ENCODE measurements at regions not wholly inside any gene's neighbourhood (a gene's known extent, or its start where the extent isn't known, plus 50 kb on each side); places are given as distances from the start of the nearest gene placed in this dataset.

DNA sequence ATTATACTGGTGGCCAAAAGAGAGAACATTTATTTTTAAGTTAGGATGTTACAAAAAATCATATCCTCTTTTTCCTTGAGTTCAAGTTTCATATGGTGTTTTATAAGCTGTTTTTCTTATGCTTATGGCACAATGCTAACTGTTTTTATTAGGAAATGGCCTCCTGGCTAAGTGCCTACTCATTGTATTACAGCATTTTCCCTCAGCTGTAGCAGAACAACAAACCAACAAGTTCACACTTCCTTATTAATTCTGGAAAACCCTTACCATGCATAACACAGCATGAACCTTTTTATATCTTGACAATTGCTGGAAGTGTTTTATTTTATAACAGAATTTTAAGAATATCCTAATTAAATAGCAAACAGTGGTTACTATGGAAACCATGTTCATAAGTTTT, 165.8 kb downstream of the GASK1B start:
- DNase-seq = no peak

DNA sequence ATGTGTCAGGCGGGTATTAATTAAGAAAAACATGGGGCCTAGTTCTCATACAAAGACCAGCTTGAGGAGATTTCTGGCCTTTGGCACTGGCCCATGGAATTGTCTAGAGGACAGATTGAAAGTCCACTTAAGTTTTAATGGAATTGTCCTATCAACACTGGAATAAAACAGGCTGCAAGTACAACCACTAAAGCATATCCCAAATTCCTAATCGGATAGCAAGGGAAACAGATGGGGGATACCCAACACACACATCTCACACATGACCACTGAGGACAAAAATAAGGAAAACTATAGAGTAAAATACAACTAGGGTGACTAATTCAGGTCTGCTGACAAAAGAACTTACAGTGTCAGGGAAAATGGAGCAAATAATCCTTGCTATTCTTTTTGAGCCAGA, 167.8 kb downstream of the GASK1B start:
- DNase-seq = no peak

DNA sequence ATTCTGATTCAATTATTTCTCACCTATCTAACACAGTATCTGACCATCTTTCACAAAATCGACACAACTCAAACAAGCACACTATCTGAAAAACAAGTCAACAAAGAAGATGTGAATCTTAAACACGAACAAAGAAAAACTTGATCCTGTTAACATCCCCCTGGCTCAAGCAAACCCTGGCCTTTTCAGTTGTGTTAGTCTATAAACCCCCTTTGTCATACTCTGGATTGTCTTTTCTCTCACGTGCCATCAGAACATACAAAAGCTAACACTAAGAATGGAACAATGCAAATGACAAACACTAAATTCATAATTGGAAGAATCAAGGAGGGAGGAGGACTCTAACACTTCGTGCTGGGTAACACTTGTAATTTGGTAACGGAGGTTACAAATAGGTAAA, 168.7 kb downstream of the GASK1B start:
- no peak for DNase-seq

DNA sequence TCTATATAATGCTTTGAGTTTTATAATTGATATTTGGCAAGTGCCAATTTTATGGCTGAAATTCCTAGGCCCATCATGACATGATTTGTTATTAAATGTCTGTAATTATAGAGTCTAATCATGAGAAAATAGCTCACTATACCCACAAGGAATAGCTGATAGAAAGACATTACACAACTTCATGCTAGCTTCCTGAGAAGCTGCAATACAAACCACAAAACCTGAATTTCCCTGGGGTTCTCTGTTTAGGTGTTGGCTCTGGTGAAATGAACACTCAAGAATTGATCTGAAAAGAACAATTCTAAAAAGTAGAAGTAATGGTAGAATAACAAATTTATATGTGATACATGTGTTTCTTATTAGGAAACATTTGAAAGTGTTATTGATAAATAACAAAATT, 169.6 kb downstream of the GASK1B start:
- DNase-seq = no peak

DNA sequence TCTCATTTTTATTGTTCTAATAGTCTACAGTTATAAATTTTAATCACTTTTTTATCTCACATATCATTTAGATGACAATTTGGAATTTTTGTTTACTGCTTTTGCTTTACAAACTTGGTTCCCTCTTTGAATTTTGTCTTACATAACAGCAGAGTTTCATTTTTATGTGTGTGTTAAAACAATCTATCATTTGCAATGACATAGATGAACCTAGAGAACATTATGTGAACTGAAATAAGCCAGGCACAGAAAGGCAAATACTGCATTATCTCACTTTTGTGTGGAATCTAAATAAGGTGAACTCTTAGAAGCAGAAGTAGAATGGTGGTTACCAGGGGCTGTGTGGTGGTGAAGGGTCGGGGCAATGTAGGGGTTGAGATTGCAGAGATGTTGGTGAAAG, 170.7 kb downstream of the GASK1B start:
- no peak for DNase-seq

DNA sequence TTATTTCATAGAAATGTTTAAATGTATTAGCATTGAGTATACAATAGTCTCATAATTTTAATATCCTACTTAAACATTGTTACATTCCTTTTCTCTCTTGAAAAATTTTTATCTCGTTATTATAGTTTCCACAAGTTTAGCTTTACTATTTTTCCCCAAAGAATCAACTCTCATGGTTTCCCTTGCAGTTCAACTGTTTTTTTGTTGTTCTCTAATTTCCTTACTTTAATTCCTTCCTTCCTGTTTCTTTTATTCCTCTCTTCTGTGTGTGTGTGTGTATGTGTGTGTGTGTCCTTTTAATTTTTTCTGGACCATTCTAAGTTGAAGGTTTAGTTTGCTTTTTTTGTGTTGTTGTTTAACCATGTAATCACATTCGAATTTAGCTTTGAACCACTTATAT, 171.1 kb downstream of the GASK1B start:
- no peak for DNase-seq

DNA sequence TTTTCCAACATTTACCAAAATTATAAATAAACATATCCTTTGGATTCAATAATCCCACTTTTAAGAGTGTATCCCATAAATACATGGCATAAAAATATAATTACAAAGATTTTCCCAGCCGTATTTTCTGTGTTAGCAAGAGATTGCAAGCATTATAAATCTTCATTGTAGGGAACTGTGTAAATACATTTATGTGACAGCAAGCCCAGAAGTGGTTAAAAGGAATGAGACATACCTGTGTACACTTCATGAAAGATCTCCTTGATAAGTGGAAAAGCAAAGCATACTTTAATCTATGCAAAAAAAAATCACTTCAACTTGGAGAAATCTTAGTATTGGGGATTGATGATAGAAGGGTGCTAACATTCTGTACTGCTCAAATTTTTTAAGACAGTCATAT, 173.1 kb downstream of the GASK1B start:
- DNase-seq = no peak

DNA sequence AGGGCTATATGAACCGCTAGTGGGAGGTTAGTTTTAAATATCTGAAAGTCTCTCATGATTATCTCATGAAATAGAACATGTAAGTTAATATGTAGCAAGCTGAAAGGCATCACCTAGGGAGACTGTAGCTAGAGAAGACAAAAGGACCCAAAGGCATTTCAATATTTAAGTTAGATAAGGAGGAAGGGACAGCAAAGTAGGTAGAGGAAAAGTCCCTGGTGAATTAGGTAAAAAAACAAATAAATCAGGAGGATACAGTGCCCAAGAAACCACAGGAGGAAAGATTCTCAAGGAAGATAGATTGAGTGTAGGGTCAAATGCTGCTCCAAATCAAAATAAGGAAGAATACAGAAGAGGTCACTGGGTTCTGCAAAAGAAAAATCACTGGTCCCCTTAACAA, 175.5 kb downstream of the GASK1B start:
- DNase-seq = no peak

DNA sequence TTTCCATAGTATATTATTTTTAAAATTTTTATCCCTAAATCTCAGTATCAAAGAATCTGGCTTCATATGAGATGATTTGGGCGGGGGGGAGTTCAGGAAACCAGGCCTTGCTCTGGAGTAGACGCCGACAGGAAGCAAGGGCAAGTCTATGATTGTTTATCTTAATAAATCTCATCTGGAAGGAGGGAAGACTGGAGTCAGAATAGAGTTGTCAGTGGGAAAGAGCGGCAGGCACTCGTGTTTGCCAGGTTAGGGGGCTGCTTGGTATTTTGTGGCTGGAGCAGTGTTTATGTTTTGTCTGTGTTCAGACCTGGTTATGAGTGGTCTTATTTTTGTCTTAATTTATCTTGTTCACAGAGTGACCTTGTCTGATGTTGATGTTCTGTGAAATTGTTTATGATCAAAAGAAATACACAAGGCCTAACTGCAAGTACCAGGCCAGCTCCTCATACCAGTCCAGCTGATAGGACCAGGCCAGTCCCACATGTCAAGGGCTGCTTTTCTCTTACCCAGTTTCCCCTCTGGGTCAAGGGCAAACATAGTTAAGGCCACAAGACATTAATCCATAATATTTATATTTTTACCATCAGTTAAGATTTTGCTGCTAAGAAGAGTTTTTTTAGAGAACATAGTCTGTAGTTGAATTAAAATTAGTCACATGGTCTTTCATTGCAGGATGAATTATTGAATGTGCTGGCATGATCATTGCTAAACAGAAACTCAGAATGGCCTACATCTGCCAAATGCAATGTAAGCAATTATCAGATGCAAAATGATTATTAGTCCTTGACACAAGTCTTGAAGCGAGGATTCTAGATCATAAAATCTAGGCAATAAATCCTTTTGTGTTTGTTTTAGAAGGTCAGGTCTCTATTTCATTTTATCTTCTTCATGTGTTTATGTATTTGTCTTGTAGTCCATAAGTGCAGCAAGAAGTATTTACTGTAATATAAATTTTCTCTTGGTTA, 176.5 kb downstream of the GASK1B start:
- DNase-seq = no peak

DNA sequence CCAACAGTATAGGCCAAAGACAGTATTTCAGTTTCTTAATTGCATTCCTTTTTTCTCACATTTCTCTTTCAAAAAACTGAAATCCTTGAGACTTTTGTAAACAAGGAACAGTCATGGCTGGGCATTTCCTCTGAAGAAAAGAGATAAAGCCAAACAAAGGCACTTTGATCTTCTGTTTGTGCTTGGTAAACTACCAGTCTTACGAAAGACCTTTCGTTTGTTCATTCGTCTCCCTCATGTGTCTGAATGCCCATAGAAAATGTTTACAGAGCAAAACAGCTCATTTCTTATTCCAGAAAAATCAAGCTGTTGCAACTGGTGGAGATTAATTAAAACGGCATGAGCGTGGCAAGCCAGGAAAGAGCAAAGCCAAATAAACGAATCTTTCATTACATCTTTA, 178.0 kb downstream of the GASK1B start:
- no peak for DNase-seq

DNA sequence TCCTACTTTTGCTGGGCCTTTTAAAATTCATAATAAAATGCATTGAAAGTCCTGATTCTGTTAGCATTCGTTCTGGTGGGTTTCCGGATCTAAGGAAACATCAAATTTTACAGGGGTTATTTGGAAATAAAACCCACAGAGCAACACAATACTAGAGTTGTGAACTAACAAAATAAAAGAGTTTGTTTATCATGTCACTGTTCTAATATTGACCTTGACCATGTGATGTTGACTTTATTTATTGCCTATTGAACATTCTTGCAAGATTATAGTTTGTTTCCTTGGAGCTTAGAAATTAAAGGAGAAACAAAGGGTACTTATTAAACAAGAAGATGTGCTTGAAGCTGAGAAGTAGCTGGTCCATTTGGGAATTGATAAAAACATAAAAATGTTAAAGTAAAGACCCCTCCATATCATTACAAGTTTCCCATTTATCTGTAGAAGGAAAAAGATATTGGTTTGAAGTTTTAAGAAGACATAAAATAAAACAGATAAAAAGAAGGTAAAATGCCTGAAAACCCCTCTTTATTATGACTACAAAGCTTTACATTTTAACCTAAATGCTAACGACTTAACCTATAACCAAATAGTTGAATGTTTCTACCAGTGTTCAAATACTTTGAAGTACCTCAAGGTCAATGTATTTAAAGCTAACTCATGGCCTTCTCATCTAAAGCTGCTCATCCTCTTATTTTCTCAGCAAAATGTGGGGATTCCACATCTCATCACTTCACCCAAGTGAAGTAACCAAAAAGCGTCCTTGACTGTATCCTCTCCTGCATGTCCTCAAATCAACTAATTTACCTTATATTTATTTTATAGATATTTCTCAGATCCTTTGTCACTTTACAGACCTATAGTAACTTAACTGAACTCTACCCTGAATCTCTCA, 179.6 kb downstream of the GASK1B start:
- DNase-seq = no peak

DNA sequence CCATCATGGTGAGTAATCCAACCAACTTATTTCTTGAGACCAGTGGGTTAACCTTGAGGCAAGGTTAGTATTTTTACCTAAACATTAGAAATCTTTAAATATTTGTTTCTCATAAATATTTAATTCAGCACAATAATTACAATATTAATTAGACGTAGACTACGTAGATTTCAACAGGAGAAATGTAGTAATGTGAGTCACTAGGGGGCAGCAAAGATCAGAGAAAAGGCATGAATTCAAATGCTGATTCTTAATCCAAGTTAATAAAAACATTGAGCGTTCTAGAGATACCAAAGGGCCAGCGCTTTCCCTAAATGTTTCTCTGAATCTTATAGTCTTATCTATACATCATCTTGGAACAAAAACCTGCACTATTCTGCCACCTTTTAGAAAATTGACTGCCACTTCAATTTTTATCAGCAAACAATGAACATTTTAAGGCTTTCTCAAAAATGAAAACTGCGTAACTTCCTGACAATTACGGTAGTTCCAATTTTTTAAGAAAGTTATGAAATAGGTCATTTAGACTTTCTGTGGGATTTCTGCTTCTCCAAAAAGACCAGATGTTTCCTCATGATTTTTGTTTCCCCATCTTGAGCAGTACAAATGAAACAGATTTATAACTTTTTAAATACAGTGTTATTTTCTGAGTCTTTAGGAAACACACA, 180.7 kb downstream of the GASK1B start:
- no peak for DNase-seq

DNA sequence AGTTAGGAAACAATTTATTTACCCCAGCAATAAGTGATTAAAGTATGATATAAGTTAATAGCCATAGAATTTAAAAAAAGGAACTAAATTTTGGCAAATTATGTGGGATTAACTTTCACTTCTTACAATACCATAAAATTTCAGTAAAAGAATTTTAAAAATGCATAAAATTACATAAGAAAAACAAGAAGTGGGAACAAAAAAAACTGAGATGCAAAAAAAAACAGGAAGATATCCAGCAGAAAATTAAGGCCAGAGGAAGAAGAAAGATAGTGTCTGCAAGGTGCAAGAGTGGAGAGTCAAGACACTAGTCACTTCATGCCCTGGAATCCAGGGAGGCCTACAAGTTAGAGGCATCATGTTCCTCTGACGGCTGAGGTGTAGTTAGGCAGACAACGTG, 184.2 kb downstream of the GASK1B start:
- no peak for DNase-seq

DNA sequence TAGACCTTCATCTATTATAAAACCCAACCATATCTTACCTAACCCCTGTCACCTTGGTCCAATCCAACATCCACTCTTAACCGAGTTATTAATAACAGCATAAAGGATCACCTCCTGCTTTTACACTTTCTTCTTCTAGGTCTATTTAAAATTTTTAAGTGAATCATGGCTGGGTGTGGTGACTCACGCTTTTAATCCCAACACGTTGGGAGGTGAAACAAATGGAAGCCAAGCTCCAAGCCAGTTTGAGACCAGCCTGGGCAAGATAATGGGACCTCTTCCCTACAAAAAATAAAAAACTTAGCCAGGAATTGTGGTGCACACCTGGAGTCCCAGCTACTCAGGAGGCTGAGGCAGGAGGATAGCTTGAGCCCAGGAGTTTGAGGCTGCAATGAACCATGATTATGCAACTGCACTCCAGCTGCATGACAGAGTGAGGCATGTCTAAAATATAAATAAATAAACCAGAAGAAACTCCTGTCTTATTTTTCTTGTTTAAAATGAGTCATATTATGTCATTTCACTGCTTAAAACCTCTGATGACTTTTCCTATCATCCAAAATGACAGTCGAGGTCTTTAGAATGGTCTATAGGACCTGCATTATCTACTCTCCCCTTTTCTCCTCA, 188.4 kb downstream of the GASK1B start:
- no peak for DNase-seq

DNA sequence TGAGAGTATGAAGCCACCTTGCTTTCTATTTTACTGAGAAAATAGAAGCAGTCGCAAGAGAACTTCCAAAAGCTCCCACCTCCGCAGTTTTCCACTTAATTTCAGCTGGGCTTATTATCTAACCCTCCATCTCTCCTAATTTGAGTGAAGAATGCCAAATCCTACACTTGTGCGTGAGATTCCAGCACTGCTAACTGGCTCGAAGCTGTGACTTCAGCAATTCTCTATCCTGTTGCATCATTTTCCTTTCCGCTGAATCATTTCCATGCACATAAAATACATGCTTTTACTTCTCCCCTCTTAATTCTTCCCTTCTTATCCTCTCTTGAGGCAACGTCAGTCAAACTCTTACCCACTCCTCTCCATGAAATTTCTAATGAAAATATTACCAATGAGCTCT, 189.5 kb downstream of the GASK1B start:
- no peak for DNase-seq

DNA sequence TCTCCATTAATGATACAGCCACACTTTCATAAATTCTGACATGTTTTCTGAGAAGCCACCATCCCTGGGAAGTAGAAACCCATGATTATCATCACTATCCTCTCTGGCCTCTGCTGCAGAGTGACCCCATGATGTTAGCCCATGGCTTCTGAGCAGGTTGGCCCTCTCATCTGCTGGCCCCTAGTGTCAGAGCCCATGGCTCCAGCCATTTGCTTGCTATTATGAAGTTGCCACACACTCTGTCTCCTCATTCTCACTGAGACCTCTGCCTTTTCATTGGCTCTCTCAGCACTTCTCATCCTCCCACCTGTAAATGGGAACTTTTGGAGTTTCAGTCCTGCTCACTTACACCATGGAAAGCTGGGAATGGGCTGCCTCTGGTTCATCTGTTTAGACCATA, 192.7 kb downstream of the GASK1B start:
- DNase-seq = no peak

DNA sequence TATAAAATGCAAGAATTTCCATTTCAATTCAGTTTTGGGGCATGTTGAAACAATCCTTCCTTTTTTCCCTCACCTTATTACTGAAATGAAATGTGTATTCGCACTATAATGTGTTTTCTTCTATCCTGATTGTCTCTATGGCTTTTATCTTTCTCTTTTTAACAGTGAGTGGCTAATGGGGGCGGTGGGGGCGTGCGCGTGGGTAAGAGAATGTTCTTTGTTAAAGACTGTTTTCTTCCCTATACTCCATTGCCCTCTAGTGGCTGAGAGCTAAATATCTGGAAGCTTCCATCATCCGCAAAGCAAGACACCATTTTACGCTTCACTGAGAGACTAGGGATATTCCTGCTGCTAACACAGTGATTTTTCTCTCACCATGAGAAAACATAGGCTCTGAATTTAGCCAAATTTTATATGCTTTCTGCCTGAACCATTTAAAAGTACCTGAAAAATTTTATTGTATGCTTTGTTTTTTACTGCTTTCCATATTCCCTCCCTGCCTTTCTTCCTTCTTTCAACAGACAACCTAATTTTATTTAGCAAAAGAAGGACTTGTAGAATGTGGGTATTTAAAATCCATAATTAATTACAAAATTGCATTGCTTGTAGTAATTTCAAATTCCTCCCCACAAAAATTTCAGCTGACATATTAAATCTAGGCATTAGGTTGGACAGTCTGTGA, 194.0 kb downstream of the GASK1B start:
- DNase-seq = peak; percentile 21 to 26

DNA sequence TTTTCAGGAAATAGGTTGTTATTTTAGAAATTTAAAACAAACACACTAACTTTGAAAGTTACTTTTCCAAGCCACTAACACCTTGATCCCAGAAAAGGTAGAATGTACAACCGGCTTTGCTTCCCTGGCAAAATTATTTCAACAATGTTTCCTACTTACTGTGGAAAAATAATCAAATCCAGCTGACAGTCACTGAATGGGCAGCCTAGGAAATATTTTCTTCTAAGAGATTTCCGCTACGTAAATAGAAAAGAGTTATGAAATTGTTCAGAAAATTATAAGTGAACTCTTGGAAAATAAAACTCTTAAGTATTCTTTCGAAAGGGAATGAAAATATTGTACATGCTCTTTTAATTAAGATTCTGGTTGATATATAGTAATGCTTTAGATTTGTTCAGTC, 195.7 kb downstream of the GASK1B start:
- DNase-seq = no peak

DNA sequence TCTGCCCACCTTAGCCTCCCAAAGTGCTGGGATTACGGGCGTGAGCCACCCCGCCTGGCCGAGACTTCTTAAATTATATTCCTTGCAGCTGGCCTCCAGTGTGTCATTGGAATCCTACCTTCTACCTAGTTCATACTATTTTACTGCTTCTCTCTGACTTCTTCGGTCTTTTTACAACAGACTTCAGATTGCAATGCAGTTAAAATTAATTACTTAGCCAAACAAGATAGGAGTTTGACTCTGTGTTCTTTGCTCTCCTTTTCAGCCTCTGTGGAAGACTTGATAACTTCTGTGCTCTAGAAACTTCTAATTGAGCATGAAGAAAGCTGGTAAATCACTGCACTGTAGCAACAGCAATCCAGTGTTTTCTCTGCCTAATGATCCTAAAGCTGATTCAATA, 199.5 kb downstream of the GASK1B start:
- DNase-seq = no peak

DNA sequence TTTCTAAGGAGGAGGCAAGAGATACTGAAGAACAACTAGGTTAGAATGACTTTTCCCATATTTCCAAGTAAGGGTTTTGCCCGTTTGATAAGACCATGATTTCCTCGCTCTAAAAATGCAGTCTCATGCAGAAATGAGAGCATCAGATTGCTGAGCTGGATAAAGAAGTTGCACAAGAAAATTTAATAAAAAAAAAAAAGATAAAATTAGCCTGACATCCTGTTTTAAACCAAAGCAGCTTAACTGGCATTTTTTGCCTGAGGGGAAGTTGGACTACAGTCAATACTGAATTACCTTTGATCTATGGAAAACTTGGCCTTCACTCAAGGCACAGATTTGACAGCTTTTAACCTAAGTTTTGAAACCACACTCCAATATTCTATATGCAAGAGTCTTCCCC, 208.4 kb downstream of the GASK1B start:
- DNase-seq = no peak

DNA sequence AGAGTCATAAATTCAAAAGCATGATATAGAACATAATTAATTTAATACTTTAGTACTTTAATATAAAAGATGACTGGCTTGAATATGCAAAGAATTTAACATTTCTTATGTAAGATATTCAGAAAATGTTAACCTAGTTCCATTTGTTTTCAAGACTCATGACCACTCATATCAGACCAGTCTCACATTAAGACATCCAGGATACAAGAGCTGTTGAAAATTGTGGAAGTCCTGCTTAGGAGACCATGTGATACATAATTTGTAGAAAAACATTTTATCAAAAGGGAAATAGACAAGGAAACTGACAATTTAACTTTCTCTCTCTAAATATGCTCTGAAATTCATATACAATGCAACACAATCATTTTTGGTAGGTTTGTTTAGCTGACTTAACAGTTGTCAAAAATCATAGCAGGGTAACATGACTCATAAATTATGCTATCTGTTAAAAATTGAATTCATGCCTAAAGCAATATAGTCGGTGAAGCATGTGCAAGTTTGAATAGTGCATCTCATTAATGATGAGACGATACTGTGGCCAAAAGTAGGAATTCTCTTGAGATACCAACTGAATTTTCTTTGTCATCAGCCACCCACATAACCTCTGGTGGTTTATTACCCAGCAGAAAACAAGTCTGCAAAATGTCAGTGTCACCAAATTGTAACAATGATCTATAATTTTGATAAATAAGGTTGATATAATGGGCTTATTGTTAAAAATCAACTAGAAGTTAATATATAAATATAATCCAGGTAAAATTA, 211.4 kb downstream of the GASK1B start:
- no peak for DNase-seq

DNA sequence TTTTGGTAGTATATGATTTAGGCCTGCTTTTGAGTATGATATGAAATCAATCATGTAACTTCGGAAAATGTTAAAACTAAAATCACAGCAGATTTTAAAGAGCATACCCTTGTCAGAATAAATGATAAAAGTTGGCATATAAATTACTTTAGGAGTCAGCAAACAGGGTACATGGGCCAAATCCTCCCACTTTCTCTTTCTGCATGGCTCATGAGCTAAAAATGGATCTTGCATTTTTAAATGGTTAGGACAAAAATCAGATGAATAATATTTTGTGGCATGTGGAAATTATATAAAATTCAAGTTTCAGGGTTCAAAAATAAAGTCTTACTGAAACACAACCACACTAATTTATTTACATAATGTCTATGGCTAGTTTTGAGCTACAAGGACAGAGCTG, 214.9 kb downstream of the GASK1B start:
- DNase-seq = no peak

Measured in activated T-cell treated with anti-CD3 and anti-CD28 coated beads, Interleukin-2, amount 50 U/mL, for 48 hours (primary cell).